Ishikawa (cell line): ENCODE measurements at regions not wholly inside any gene's neighbourhood (a gene's known extent, or its start where the extent isn't known, plus 50 kb on each side); places are given as distances from the start of the nearest gene placed in this dataset.

ENCODE experiments used
- CEBPB ChIP-seq: IDR thresholded peaks from 2 replicates; pipeline ENCODE4 v1.6.1; 2012
- CREB1 ChIP-seq: IDR thresholded peaks from 2 replicates; pipeline ENCODE4 v1.6.1; 2012; ENCODE audit warnings: low read depth
- EGR1 ChIP-seq: IDR thresholded peaks from 2 replicates; pipeline ENCODE4 v1.6.1; 2012
- EP300 ChIP-seq: IDR thresholded peaks from 2 replicates; pipeline ENCODE4 v1.6.1; 2012; ENCODE audit warnings: borderline replicate concordance
- FOXM1 ChIP-seq: IDR thresholded peaks from 2 replicates; pipeline ENCODE4 v1.6.1; 2012; ENCODE audit warnings: low read depth, borderline replicate concordance
- NFIC ChIP-seq: IDR thresholded peaks from 2 replicates; pipeline ENCODE4 v1.6.1; 2012
- RAD21 ChIP-seq: IDR thresholded peaks from 2 replicates; pipeline ENCODE4 v1.6.1; 2012; ENCODE audit warnings: low read depth
- REST ChIP-seq: IDR thresholded peaks from 2 replicates; pipeline ENCODE4 v1.6.1; 2012; ENCODE audit warnings: low read depth, mild to moderate bottlenecking
- TAF1 ChIP-seq: IDR thresholded peaks from 2 replicates; pipeline ENCODE4 v1.6.1; 2012; ENCODE audit warnings: low read depth, mild to moderate bottlenecking
- TCF12 ChIP-seq: IDR thresholded peaks from 2 replicates; pipeline ENCODE4 v1.6.1; 2012; ENCODE audit warnings: low read depth
- TEAD4 ChIP-seq: IDR thresholded peaks from 2 replicates; pipeline ENCODE4 v1.6.1; 2012
- YY1 ChIP-seq: IDR thresholded peaks from 2 replicates; pipeline ENCODE4 v1.6.1; 2012; ENCODE audit warnings: low read depth

- TF ChIP-seq EP300 (no peak), TEAD4 (no peak), TCF12 (no peak), REST (no peak), YY1 (no peak), FOXM1 (no peak), TAF1 (no peak), EGR1 (no peak), CEBPB (no peak), NFIC (no peak), RAD21 (no peak), CREB1 (no peak)
Measured at GRCh38 chr1:76744989-76745388, 122.3 kb upstream of the ST6GALNAC5 start.
